ENCODE measurements at regions not wholly inside any gene's neighbourhood (a gene's known extent, or its start where the extent isn't known, plus 50 kb on each side); places are given as distances from the start of the nearest gene placed in this dataset.

- ATAC-seq = no peak
- Histone ChIP-seq H3K27ac (no peak overlapping the region), H3K4me3 (no peak overlapping the region), H3K4me1 (peaks cover 8% of the 10 kb centered on the region), H3K9me3 (no peaks in the 10 kb centered on the region), H3K27me3 (ENCODE audit: low read depth) (no peaks in the 10 kb centered on the region), H3K36me3 (no peaks in the 10 kb centered on the region)
- intact Hi-C loops (cut with DNase I) = no loop called here
- TF ChIP-seq, protein P1, sequence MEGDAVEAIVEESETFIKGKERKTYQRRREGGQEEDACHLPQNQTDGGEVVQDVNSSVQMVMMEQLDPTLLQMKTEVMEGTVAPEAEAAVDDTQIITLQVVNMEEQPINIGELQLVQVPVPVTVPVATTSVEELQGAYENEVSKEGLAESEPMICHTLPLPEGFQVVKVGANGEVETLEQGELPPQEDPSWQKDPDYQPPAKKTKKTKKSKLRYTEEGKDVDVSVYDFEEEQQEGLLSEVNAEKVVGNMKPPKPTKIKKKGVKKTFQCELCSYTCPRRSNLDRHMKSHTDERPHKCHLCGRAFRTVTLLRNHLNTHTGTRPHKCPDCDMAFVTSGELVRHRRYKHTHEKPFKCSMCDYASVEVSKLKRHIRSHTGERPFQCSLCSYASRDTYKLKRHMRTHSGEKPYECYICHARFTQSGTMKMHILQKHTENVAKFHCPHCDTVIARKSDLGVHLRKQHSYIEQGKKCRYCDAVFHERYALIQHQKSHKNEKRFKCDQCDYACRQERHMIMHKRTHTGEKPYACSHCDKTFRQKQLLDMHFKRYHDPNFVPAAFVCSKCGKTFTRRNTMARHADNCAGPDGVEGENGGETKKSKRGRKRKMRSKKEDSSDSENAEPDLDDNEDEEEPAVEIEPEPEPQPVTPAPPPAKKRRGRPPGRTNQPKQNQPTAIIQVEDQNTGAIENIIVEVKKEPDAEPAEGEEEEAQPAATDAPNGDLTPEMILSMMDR (IDR thresholded peaks at IDR 0.05) = no peak
- no peak for DNase-seq
Observed at GRCh38 chr18:45553723-45554388, 61.4 kb upstream of the SLC14A2 start.

DNA sequence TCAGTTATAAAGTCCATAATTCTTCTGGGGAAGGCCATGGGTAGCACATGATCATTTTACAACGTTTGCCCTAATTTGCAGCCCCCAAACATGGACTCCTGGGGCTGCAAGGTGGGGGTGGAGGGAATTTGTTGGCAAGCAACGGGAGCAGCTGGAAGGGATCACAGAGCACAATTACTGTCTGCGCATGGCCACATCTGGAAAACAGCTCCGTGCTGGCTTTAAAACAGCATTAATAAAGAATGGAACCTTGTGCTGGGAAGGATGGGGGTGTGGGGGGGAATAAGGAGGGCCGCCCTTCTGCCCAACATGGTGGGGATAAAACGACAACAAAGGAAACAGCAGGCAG, 60.9 kb upstream of the SLC14A2 start:
- DNase-seq (no peak), ATAC-seq (no peak)
- H3K4me1 ChIP-seq = peaks cover 8% of the 10 kb centered on the region
- intact Hi-C loops (cut with DNase I) = no loop called here
- no peaks in the 10 kb centered on the region for H3K36me3 ChIP-seq
- H3K27ac ChIP-seq = no peak overlapping the region
- no peak overlapping the region for H3K4me3 ChIP-seq
- no peaks in the 10 kb centered on the region for H3K27me3 ChIP-seq (ENCODE audit: low read depth)
- TF ChIP-seq, protein P1 (IDR thresholded peaks at IDR 0.05) = no peak
- no peaks in the 10 kb centered on the region for H3K9me3 ChIP-seq

DNA sequence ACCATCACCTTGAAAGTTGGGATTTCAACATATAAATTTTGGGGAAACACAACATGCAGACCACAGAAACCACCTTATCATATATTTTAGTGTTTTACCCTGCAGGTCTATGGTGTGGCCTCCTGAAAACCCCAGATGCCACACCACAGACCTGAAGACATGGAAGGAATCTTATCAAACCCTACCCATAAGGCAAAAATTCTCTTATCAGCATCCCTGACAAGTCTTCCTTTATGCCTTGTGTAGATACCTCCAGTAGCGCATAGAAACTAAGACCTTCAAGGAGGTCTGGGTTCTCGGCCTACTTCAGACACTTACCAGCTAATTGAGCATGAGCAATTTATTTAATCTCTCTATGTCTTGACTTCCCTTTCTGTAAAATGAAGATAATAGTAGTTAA, 59.1 kb upstream of the SLC14A2 start:
- DNase-seq (no peak), ATAC-seq (no peak)
- H3K4me1 ChIP-seq = peaks cover 8% of the 10 kb centered on the region
- no peaks in the 10 kb centered on the region for H3K27me3 ChIP-seq (ENCODE audit: low read depth)
- TF ChIP-seq, protein P1 (IDR thresholded peaks at IDR 0.05) = no peak
- H3K9me3 ChIP-seq = no peaks in the 10 kb centered on the region
- intact Hi-C loops (cut with DNase I) = no loop called here
- no peak overlapping the region for H3K4me3 ChIP-seq
- H3K27ac ChIP-seq = no peak overlapping the region
- no peaks in the 10 kb centered on the region for H3K36me3 ChIP-seq

DNA sequence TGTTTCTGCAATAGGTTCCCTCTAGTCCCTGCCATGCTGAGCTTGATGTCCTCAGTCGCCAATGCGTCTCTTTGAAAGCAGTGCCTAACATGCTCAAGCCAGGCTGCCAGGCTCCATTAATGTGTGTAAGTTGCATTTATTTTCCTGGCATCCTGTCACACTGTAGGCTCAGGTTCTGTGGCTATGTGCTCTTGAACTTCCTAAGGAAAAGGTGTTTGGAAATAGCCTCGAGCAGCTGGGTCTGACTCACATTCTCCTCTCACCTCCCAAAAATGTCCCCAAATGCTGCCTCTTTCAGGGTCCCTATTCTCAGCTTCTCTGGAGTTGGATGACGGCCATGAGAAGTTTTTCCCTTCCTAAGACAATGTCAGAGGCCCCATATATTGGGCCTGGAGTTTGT, 58.0 kb upstream of the SLC14A2 start:
- ATAC-seq (no peak), DNase-seq (no peak)
- intact Hi-C loops (cut with DNase I) = no loop called here
- TF ChIP-seq, protein P1 (IDR thresholded peaks at IDR 0.05) = no peak
- H3K4me3 ChIP-seq = no peak overlapping the region
- no peaks in the 10 kb centered on the region for H3K9me3 ChIP-seq
- H3K36me3 ChIP-seq = no peaks in the 10 kb centered on the region
- H3K27me3 ChIP-seq (ENCODE audit: low read depth) = no peaks in the 10 kb centered on the region
- peaks cover 8% of the 10 kb centered on the region for H3K4me1 ChIP-seq
- H3K27ac ChIP-seq = peak overlapping the region; percentile 18

- H3K9me3 ChIP-seq = no peaks in the 10 kb centered on the region
- ATAC-seq (peak; percentile 35 to 63), DNase-seq (no peak)
- no peaks in the 10 kb centered on the region for H3K27me3 ChIP-seq (ENCODE audit: low read depth)
- H3K4me1 ChIP-seq = peaks cover 8% of the 10 kb centered on the region
- H3K27ac ChIP-seq = peak overlapping the region; percentile 18
- no peaks in the 10 kb centered on the region for H3K36me3 ChIP-seq
- TF ChIP-seq, protein P1 (IDR thresholded peaks at IDR 0.05) = no peak
- H3K4me3 ChIP-seq = no peak overlapping the region
- intact Hi-C loops (cut with DNase I) = no loop called here
Observed at GRCh38 chr18:45557779-45558178, 57.5 kb upstream of the SLC14A2 start.
